ENCODE measurements at regions not wholly inside any gene's neighbourhood (a gene's known extent, or its start where the extent isn't known, plus 50 kb on each side); places are given as distances from the start of the nearest gene placed in this dataset.

DNA sequence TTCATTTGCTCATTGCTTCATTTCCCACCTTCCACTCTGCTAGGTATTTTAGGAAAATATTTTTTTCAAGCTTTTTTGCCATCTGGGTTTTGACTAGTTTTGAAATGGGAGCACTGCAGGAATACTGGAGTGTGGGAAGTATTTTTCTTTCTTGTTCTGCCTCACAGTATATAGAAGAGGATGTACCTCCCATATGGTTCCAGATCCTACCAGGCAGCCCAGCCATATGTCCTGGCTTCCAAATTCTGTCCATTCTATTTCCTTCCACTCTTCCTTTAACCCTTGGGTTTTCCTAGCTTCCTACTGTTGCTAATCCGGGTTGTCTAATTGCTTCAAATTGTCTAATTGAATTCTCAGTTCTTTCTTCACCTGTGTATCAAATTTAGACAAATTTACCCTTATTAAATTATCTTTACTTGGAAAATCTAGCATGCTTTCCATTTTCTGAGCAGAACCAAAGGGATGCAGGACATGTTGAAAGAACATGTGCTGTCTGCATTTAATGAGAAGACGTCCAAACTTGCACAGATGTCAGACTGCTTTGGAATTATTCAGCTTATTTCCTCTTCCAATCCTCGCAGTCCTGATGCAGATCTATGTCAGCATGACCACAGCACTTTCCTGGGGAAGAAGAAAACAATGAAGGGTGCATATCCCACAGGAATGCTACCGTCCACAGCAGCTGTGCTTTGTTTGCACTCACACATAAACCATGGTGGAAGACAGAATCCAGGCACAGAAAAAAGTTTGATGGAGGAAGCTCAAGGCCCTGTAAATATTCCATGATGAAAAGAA lies 1273.9 kb upstream of the MAP3K7 start:
- H3K36me3 ChIP-seq (ENCODE audit: control insufficient read depth in 5 of 5, insufficient read depth in 5 of 5, low read length in 5 of 5) = no peaks in the 10 kb centered on the region

DNA sequence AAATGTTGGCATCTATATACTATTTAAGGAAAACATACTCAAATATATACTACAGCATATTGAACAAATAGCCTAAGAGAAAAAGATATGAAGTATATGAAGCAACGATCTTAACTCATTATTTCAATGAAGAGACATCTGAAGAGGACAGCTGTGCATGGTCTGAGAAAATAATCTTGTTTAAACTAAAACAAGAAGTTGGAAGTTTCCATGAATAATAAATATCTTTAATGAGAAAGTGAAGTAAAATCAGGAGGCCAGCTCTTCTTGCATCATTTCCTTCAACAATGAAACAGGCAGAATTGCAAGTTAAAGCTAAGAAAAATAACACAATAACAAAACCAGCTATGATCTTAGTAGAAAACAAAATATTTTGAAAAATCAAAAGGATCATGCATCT lies 1265.4 kb upstream of the MAP3K7 start:
- H3K9me3 ChIP-seq (ENCODE audit: control insufficient read depth in 5 of 5, low read length in 5 of 5) = no peaks in the 10 kb centered on the region
- no peak overlapping the region for H3K27ac ChIP-seq (ENCODE audit: low read depth, low read length)
- H3K36me3 ChIP-seq (ENCODE audit: control insufficient read depth in 5 of 5, insufficient read depth in 5 of 5, low read length in 5 of 5) = no peaks in the 10 kb centered on the region
- H3K4me3 ChIP-seq (ENCODE audit: low read depth in 1 of 5, low read length in 5 of 5) = no peak overlapping the region
- no peak overlapping the region for H3K9ac ChIP-seq (ENCODE audit: low read length in 5 of 5)
- peaks cover 0 to 7% (median 0%) of the 10 kb centered on the region in 5 donors for H3K4me1 ChIP-seq (ENCODE audit: control insufficient read depth in 5 of 5, insufficient read depth in 5 of 5, low read length in 5 of 5)
- no peaks in the 10 kb centered on the region for H3K27me3 ChIP-seq (ENCODE audit: control insufficient read depth in 5 of 5, insufficient read depth in 4 of 5, low read length in 5 of 5)

More for the DNA sequence above, 1273.9 kb upstream of the MAP3K7 start:
- Histone ChIP-seq H3K4me3 (ENCODE audit: low read depth in 1 of 5, low read length in 5 of 5) (no peak overlapping the region), H3K9ac (ENCODE audit: low read length in 5 of 5) (no peak overlapping the region), H3K27me3 (ENCODE audit: control insufficient read depth in 5 of 5, insufficient read depth in 4 of 5, low read length in 5 of 5) (no peaks in the 10 kb centered on the region), H3K9me3 (ENCODE audit: control insufficient read depth in 5 of 5, low read length in 5 of 5) (no peaks in the 10 kb centered on the region), H3K27ac (ENCODE audit: low read depth, low read length) (no peak overlapping the region), H3K4me1 (ENCODE audit: control insufficient read depth in 5 of 5, insufficient read depth in 5 of 5, low read length in 5 of 5) (peaks cover 0 to 14% (median 2%) of the 10 kb centered on the region in 5 donors)

DNA sequence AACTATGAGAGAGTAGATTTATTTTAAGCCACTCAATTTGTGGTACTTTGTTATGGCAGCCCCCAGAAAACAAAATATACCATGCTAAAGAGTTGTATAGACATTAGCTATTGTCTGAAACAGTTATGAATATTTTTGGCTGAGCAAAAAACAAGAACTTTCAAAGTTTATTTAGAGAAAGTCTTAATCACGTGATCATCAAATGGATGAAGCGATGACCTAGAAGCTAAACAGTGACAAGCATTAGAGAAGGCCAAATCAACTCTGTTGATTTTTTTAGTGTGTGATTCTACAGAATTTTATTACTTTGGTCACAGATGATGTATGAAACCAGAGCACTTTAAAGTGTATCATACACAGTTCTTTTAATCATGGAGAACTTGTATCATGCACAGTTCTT lies 1247.9 kb upstream of the MAP3K7 start:
- H3K27ac ChIP-seq (ENCODE audit: low read depth, low read length) = no peak overlapping the region
- H3K36me3 ChIP-seq (ENCODE audit: control insufficient read depth in 5 of 5, insufficient read depth in 5 of 5, low read length in 5 of 5) = no peaks in the 10 kb centered on the region
- no peak overlapping the region for H3K4me3 ChIP-seq (ENCODE audit: low read depth in 1 of 5, low read length in 5 of 5)

DNA sequence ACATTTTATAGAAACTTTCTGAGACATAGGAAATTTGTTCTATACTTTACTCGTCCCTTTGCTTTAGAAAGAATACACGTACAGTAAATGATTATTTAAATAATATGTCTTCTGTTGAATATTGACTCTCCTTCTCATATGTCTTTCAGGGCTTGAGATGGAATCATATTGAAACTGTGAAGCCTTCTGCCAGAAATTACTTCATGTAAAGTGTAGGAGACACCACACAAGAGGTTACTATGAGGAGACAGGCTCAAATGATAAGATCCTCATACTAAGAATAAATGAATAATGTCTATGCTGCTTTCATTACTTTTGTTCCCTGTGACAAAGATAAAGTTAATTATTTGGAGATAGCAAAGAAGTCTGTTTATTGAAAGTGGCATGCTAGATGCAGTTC lies 1240.3 kb upstream of the MAP3K7 start:
- H3K4me1 ChIP-seq (ENCODE audit: control insufficient read depth in 5 of 5, insufficient read depth in 5 of 5, low read length in 5 of 5) = no peaks in the 10 kb centered on the region
- no peaks in the 10 kb centered on the region for H3K36me3 ChIP-seq (ENCODE audit: control insufficient read depth in 5 of 5, insufficient read depth in 5 of 5, low read length in 5 of 5)
- H3K9ac ChIP-seq (ENCODE audit: low read length in 5 of 5) = no peak overlapping the region
- H3K27me3 ChIP-seq (ENCODE audit: control insufficient read depth in 5 of 5, insufficient read depth in 4 of 5, low read length in 5 of 5) = no peaks in the 10 kb centered on the region
- H3K4me3 ChIP-seq (ENCODE audit: low read depth in 1 of 5, low read length in 5 of 5) = no peak overlapping the region
- H3K9me3 ChIP-seq (ENCODE audit: control insufficient read depth in 5 of 5, low read length in 5 of 5) = no peaks in the 10 kb centered on the region
- no peak overlapping the region for H3K27ac ChIP-seq (ENCODE audit: low read depth, low read length)

More for the DNA sequence above, 1247.9 kb upstream of the MAP3K7 start:
- Histone ChIP-seq H3K4me1 (ENCODE audit: control insufficient read depth in 5 of 5, insufficient read depth in 5 of 5, low read length in 5 of 5) (no peaks in the 10 kb centered on the region), H3K27me3 (ENCODE audit: control insufficient read depth in 5 of 5, insufficient read depth in 4 of 5, low read length in 5 of 5) (no peaks in the 10 kb centered on the region), H3K9ac (ENCODE audit: low read length in 5 of 5) (no peak overlapping the region), H3K9me3 (ENCODE audit: control insufficient read depth in 5 of 5, low read length in 5 of 5) (no peaks in the 10 kb centered on the region)

DNA sequence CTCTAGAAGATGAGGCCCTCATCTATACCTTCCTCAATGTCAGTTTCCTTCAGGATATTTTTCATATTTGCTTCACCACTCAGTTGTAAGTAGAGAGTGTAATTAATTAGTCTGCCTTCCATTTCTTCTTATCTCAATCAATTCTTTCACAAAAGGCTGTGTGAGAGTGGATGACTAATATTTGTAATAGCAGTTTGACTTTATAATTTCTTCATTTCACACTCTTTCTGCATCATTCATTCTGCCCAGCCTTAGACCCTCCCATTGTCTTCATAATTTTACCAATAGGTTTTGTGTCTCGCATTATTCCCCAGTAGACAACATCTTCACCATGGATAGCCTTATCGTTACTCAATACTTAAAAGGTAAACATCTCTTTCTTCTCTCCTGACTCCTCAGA lies 1239.3 kb upstream of the MAP3K7 start:
- H3K27me3 ChIP-seq (ENCODE audit: control insufficient read depth in 5 of 5, insufficient read depth in 4 of 5, low read length in 5 of 5) = no peaks in the 10 kb centered on the region
- H3K36me3 ChIP-seq (ENCODE audit: control insufficient read depth in 5 of 5, insufficient read depth in 5 of 5, low read length in 5 of 5) = no peaks in the 10 kb centered on the region
- no peaks in the 10 kb centered on the region for H3K4me1 ChIP-seq (ENCODE audit: control insufficient read depth in 5 of 5, insufficient read depth in 5 of 5, low read length in 5 of 5)

DNA sequence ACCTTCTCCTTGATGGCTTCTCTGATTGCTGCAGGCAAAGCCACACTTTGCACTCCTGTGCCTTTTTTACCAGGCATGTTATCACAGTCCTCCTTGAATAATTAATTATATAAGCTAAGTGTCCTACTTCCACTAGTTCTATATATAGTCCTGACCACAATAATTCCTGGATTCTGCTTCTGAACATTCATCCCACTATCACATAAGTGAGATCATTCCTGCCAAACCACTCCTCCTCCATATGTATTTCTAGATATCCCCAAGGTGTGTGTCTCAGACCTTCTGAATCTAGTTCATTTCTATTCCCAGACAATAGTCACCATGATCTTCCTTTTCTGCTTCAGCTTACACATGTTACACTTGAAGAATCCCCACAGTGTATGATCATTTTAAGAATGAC lies 1237.5 kb upstream of the MAP3K7 start:
- Histone ChIP-seq H3K36me3 (ENCODE audit: control insufficient read depth in 5 of 5, insufficient read depth in 5 of 5, low read length in 5 of 5) (no peaks in the 10 kb centered on the region), H3K27ac (ENCODE audit: low read depth, low read length) (no peak overlapping the region), H3K4me1 (ENCODE audit: control insufficient read depth in 5 of 5, insufficient read depth in 5 of 5, low read length in 5 of 5) (no peaks in the 10 kb centered on the region), H3K4me3 (ENCODE audit: low read depth in 1 of 5, low read length in 5 of 5) (no peak overlapping the region), H3K9me3 (ENCODE audit: control insufficient read depth in 5 of 5, low read length in 5 of 5) (no peaks in the 10 kb centered on the region), H3K9ac (ENCODE audit: low read length in 5 of 5) (no peak overlapping the region), H3K27me3 (ENCODE audit: control insufficient read depth in 5 of 5, insufficient read depth in 4 of 5, low read length in 5 of 5) (no peaks in the 10 kb centered on the region)

More for the DNA sequence above, 1239.3 kb upstream of the MAP3K7 start:
- H3K27ac ChIP-seq (ENCODE audit: low read depth, low read length) = no peak overlapping the region
- no peak overlapping the region for H3K9ac ChIP-seq (ENCODE audit: low read length in 5 of 5)
- H3K4me3 ChIP-seq (ENCODE audit: low read depth in 1 of 5, low read length in 5 of 5) = no peak overlapping the region
- no peaks in the 10 kb centered on the region for H3K9me3 ChIP-seq (ENCODE audit: control insufficient read depth in 5 of 5, low read length in 5 of 5)

DNA sequence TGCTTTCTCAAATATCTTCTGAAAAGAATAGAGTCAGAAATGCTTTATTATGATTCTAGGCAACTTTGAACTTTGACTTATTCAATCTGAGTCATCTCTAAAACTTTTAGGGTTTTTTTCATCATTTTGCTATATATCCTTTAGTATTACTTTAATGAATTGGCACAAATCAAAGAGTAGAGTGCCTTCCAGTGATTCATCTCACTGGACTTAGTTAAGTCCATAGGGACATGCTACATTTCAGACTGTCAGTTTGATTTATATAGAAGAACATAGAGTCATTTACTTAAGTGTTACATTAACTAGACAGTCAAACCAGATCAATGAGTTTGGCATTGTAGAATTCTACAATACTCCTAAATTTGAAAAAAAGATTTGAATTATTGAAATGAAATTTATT lies 1235.7 kb upstream of the MAP3K7 start:
- no peaks in the 10 kb centered on the region for H3K9me3 ChIP-seq (ENCODE audit: control insufficient read depth in 5 of 5, low read length in 5 of 5)
- H3K27me3 ChIP-seq (ENCODE audit: control insufficient read depth in 5 of 5, insufficient read depth in 4 of 5, low read length in 5 of 5) = no peaks in the 10 kb centered on the region
- no peaks in the 10 kb centered on the region for H3K36me3 ChIP-seq (ENCODE audit: control insufficient read depth in 5 of 5, insufficient read depth in 5 of 5, low read length in 5 of 5)
- no peak overlapping the region for H3K27ac ChIP-seq (ENCODE audit: low read depth, low read length)
- no peak overlapping the region for H3K9ac ChIP-seq (ENCODE audit: low read length in 5 of 5)
- no peak overlapping the region for H3K4me3 ChIP-seq (ENCODE audit: low read depth in 1 of 5, low read length in 5 of 5)
- no peaks in the 10 kb centered on the region for H3K4me1 ChIP-seq (ENCODE audit: control insufficient read depth in 5 of 5, insufficient read depth in 5 of 5, low read length in 5 of 5)

DNA sequence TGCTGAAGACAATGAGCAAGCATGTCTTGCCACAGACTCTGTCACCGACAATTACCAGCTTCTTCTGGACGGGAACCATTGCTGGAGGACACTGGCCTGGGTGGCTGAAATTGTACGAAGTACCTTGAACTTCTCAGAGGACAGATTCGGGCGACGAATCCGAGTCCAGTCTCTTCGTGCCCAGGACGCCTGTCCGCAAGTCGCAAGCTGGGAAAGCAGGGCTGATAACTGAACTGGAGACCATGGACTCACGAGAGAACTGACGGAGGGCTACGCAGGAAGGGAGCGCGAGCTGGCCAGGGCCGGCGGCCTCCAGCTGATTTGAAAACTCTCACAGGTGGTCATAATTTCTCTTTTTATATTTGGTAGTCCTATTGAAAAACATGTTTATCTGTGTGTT lies 1229.5 kb upstream of the MAP3K7 start:
- no peak overlapping the region for H3K27ac ChIP-seq (ENCODE audit: low read depth, low read length)
- peaks cover 0 to 2% (median 0%) of the 10 kb centered on the region in 5 donors for H3K4me1 ChIP-seq (ENCODE audit: control insufficient read depth in 5 of 5, insufficient read depth in 5 of 5, low read length in 5 of 5)
- H3K9ac ChIP-seq (ENCODE audit: low read length in 5 of 5) = no peak overlapping the region
- H3K9me3 ChIP-seq (ENCODE audit: control insufficient read depth in 5 of 5, low read length in 5 of 5) = no peaks in the 10 kb centered on the region
- no peak overlapping the region for H3K4me3 ChIP-seq (ENCODE audit: low read depth in 1 of 5, low read length in 5 of 5)
- no peaks in the 10 kb centered on the region for H3K27me3 ChIP-seq (ENCODE audit: control insufficient read depth in 5 of 5, insufficient read depth in 4 of 5, low read length in 5 of 5)
- no peaks in the 10 kb centered on the region for H3K36me3 ChIP-seq (ENCODE audit: control insufficient read depth in 5 of 5, insufficient read depth in 5 of 5, low read length in 5 of 5)

DNA sequence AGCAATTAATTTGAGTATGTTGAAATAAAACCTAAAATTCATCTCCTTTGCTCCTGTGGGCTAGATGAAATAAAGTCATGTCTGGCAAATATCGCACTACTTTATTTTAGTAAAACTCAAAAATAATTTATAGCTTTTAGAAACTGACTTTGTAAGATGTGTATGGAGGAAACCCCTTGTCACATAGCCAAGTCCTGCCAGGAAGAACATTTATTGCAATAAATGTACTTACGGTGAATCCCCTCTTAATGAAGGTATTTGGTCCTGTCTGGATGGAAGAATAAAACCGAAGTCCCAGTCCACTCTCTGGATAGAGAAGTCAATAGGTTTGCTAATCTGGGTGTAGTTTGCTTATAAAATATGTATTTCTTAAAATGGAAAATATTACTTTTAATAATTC lies 1226.8 kb upstream of the MAP3K7 start:
- Histone ChIP-seq H3K4me1 (ENCODE audit: control insufficient read depth in 5 of 5, insufficient read depth in 5 of 5, low read length in 5 of 5) (peaks cover 0 to 2% (median 0%) of the 10 kb centered on the region in 5 donors), H3K27me3 (ENCODE audit: control insufficient read depth in 5 of 5, insufficient read depth in 4 of 5, low read length in 5 of 5) (no peaks in the 10 kb centered on the region), H3K4me3 (ENCODE audit: low read depth in 1 of 5, low read length in 5 of 5) (no peak overlapping the region), H3K9me3 (ENCODE audit: control insufficient read depth in 5 of 5, low read length in 5 of 5) (no peaks in the 10 kb centered on the region), H3K9ac (ENCODE audit: low read length in 5 of 5) (no peak overlapping the region), H3K27ac (ENCODE audit: low read depth, low read length) (no peak overlapping the region), H3K36me3 (ENCODE audit: control insufficient read depth in 5 of 5, insufficient read depth in 5 of 5, low read length in 5 of 5) (no peaks in the 10 kb centered on the region)

DNA sequence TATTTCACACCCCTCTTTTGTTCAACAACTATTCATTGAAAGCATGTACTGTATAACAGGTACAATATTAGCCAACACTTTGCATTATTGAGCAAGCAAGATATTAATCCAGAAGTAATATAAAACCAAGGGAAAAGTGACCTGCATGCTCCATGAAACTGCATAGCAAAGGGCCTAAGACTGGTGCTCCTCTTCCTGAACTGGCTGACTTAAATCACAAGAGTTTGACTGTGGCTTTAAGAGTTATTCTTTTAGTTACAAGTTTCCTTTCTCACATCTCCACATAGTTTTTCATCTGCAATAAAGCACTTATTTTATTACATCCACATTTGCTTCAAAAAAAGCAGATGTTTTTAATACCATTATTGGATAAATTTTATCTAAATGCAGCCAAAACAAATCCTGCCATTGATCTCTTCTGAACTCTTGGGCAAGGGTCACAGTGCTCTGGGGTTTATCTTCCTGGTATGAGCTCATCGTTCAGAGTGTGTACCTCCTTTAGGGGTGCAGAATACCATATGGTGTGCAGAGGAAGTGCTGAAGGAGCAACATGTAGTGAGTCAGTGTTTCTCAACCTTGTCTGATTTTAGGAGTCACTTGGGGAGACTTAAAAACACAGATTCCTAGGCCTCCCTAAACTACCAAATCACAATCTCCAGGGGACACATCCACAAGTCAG lies 1225.9 kb upstream of the MAP3K7 start:
- H3K27me3 ChIP-seq (ENCODE audit: control insufficient read depth in 5 of 5, insufficient read depth in 4 of 5, low read length in 5 of 5) = no peaks in the 10 kb centered on the region
- H3K4me1 ChIP-seq (ENCODE audit: control insufficient read depth in 5 of 5, insufficient read depth in 5 of 5, low read length in 5 of 5) = peaks cover 0 to 2% (median 0%) of the 10 kb centered on the region in 5 donors
- H3K4me3 ChIP-seq (ENCODE audit: low read depth in 1 of 5, low read length in 5 of 5) = no peak overlapping the region
- H3K27ac ChIP-seq (ENCODE audit: low read depth, low read length) = no peak overlapping the region
- H3K36me3 ChIP-seq (ENCODE audit: control insufficient read depth in 5 of 5, insufficient read depth in 5 of 5, low read length in 5 of 5) = no peaks in the 10 kb centered on the region
- H3K9me3 ChIP-seq (ENCODE audit: control insufficient read depth in 5 of 5, low read length in 5 of 5) = no peaks in the 10 kb centered on the region
- H3K9ac ChIP-seq (ENCODE audit: low read length in 5 of 5) = no peak overlapping the region

Measured in subcutaneous abdominal adipose tissue (tissue), 5 donors.